MM.1S (cell line): ENCODE measurements at regions not wholly inside any gene's neighbourhood (a gene's known extent, or its start where the extent isn't known, plus 50 kb on each side); places are given as distances from the start of the nearest gene placed in this dataset.

Source experiments
- DNase-seq: peaks from one replicate; pipeline ENCODE4 v3.0.0-alpha.2; 2015
- H2AFZ ChIP-seq: fragments of 300-600 bp; sonication (generic); 2 replicates; pipeline ENCODE4 v1.6.0; 2016; ENCODE audit warnings: antibody characterized with exemption, low read length
- H3F3A ChIP-seq: fragments of 300-600 bp; sonication (generic); 2 replicates; pipeline ENCODE4 v1.6.1; 2016; ENCODE audit warnings: mild to moderate bottlenecking, antibody characterized with exemption, low read length, moderate library complexity, mixed read lengths; ENCODE audit not compliant: insufficient read depth
- H3K27ac ChIP-seq: fragments of 300-600 bp; sonication (generic); 2 replicates; pipeline ENCODE4 v1.5.1; 2016; ENCODE audit warnings: mild to moderate bottlenecking, low read length
- H3K27me3 ChIP-seq: fragments of 300-600 bp; sonication (generic); replicated peaks from 2 replicates; pipeline ENCODE4 v1.6.0; 2016; ENCODE audit warnings: low read length; ENCODE audit not compliant: insufficient read depth
- H3K36me3 ChIP-seq: fragments of 300-600 bp; sonication (generic); replicated peaks from 2 replicates; pipeline ENCODE4 v1.6.1; 2016; ENCODE audit warnings: mild to moderate bottlenecking, low read length, mixed read lengths; ENCODE audit not compliant: insufficient read depth
- H3K4me1 ChIP-seq: fragments of 300-600 bp; sonication (generic); 2 replicates; pipeline ENCODE4 v1.6.1; 2016; ENCODE audit warnings: low read length, mixed read lengths
- H3K4me2 ChIP-seq: fragments of 300-600 bp; sonication (generic); 2 replicates; pipeline ENCODE4 v1.6.0; 2016; ENCODE audit warnings: low read depth, low read length
- H3K4me3 ChIP-seq: fragments of 300-600 bp; sonication (generic); 2 replicates; pipeline ENCODE4 v1.5.1; 2016; ENCODE audit warnings: low read length, mixed read lengths
- H3K79me2 ChIP-seq: fragments of 300-600 bp; sonication (generic); 2 replicates; pipeline ENCODE4 v1.6.1; 2016; ENCODE audit warnings: mixed run types, low read length, mixed read lengths
- H3K9ac ChIP-seq: fragments of 300-600 bp; sonication (generic); 2 replicates; pipeline ENCODE4 v1.6.1; 2016; ENCODE audit warnings: low read length, mixed read lengths
- H3K9me2 ChIP-seq: fragments of 300-600 bp; sonication (generic); replicated peaks from 2 replicates; pipeline ENCODE4 v1.6.1; 2016; ENCODE audit warnings: mild to moderate bottlenecking, low read length, mixed read lengths; ENCODE audit not compliant: insufficient read depth
- H3K9me3 ChIP-seq: fragments of 300-600 bp; sonication (generic); replicated peaks from 2 replicates; pipeline ENCODE4 v1.6.1; 2016; ENCODE audit warnings: mild to moderate bottlenecking, low read length, mixed read lengths; ENCODE audit not compliant: insufficient read depth
- H4K20me1 ChIP-seq: fragments of 300-600 bp; sonication (generic); 2 replicates; pipeline ENCODE4 v1.6.1; 2016; ENCODE audit warnings: mild to moderate bottlenecking, low read length, moderate library complexity, mixed read lengths; ENCODE audit not compliant: insufficient read depth
- EZH2 ChIP-seq: fragments of 300-600 bp; sonication (generic); optimal IDR thresholded peaks from 2 replicates; pipeline ENCODE3; 2017; ENCODE audit warnings: low read depth, mild to moderate bottlenecking, antibody characterized with exemption, low read length, mixed read lengths
- EZH2phosphoT487 ChIP-seq: fragments of 300-600 bp; sonication (generic); IDR thresholded peaks from 2 replicates; pipeline ENCODE4 v1.6.1; 2018; ENCODE audit warnings: antibody characterized with exemption, low read length
- TF ChIP-seq, protein P1 (sequence below): fragments of 300-600 bp; sonication (generic); IDR thresholded peaks from 2 replicates; pipeline ENCODE4 v1.5.1; 2016; ENCODE audit warnings: antibody characterized with exemption, low read length, mixed read lengths

- H4K20me1 ChIP-seq: no peaks in the 10 kb centered on the region
- H3K79me2 ChIP-seq: no peaks in the 10 kb centered on the region
- no peaks in the 10 kb centered on the region for H3K27me3 ChIP-seq
- no peaks in the 10 kb centered on the region for H3K4me1 ChIP-seq
- no peak overlapping the region for H2AFZ ChIP-seq
- H3K9me2 ChIP-seq: no peaks in the 10 kb centered on the region
- no peak for DNase-seq
- H3K9ac ChIP-seq: no peak overlapping the region
- no peak overlapping the region for H3K4me3 ChIP-seq
- H3K36me3 ChIP-seq: no peaks in the 10 kb centered on the region
- H3F3A ChIP-seq: no peaks in the 10 kb centered on the region
- H3K9me3 ChIP-seq: no peaks in the 10 kb centered on the region
- no peak overlapping the region for H3K4me2 ChIP-seq
- TF ChIP-seq EZH2phosphoT487: no peak
- no peak for TF ChIP-seq EZH2
- H3K27ac ChIP-seq: no peak overlapping the region
Measured at GRCh38 chr7:125088555-125088954, 158.9 kb upstream of the POT1 start.

DNA sequence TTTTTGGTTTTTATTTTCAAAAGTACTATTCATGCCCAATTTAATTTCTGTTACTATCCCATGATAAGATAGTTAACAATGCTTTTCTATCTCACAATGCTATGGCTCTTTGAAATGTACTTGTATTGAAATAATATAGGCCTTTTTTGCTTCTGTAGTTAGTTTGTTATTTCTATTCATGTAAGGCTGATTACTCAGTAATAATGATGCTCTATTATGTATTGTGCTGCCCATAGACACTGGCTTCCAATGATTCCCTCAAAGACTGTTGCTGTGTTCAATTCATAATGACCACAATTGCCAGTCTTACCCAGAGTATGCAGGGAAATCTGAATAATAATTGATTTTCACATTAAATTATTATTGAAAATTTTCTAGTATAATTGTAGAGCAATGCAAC lies 155.5 kb upstream of the POT1 start:
- H3K27ac ChIP-seq: no peak overlapping the region
- no peak overlapping the region for H3K4me3 ChIP-seq
- TF ChIP-seq EZH2phosphoT487 (no peak), EZH2 (no peak)
- TF ChIP-seq, protein P1, sequence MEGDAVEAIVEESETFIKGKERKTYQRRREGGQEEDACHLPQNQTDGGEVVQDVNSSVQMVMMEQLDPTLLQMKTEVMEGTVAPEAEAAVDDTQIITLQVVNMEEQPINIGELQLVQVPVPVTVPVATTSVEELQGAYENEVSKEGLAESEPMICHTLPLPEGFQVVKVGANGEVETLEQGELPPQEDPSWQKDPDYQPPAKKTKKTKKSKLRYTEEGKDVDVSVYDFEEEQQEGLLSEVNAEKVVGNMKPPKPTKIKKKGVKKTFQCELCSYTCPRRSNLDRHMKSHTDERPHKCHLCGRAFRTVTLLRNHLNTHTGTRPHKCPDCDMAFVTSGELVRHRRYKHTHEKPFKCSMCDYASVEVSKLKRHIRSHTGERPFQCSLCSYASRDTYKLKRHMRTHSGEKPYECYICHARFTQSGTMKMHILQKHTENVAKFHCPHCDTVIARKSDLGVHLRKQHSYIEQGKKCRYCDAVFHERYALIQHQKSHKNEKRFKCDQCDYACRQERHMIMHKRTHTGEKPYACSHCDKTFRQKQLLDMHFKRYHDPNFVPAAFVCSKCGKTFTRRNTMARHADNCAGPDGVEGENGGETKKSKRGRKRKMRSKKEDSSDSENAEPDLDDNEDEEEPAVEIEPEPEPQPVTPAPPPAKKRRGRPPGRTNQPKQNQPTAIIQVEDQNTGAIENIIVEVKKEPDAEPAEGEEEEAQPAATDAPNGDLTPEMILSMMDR: no peak
- no peaks in the 10 kb centered on the region for H3K27me3 ChIP-seq
- H3K9me3 ChIP-seq: no peaks in the 10 kb centered on the region
- H3K4me1 ChIP-seq: no peaks in the 10 kb centered on the region
- H3K79me2 ChIP-seq: no peaks in the 10 kb centered on the region
- H4K20me1 ChIP-seq: no peaks in the 10 kb centered on the region
- H3K9me2 ChIP-seq: no peaks in the 10 kb centered on the region
- no peak overlapping the region for H3K9ac ChIP-seq
- H3K36me3 ChIP-seq: no peaks in the 10 kb centered on the region
- H3F3A ChIP-seq: no peaks in the 10 kb centered on the region
- no peak overlapping the region for H2AFZ ChIP-seq
- no peak for DNase-seq
- no peak overlapping the region for H3K4me2 ChIP-seq

DNA sequence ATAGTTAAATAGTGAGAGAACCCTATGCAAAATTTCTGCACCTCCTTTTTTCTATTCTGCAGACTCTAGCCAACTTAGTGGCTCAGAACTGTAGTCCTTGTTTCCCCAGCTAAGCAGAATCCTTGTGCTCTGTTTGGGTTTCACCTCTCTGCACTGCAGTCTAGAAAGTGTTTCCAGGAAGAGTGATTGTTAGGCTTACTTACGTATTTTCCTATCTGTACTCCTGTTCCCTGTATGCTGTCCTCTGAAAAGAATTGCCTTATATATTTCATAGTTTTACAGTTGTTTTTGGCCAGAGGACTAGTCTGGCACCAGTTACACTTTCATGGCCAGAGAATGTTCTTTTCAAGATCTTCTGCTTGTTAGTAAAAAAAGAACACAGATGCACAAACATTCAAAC lies 154.6 kb upstream of the POT1 start:
- DNase-seq: no peak
- Histone ChIP-seq H3K4me3 (no peak overlapping the region), H3K79me2 (no peaks in the 10 kb centered on the region), H4K20me1 (no peaks in the 10 kb centered on the region), H3K4me1 (no peaks in the 10 kb centered on the region), H3K36me3 (no peaks in the 10 kb centered on the region), H3K9me3 (no peaks in the 10 kb centered on the region), H3F3A (no peaks in the 10 kb centered on the region), H3K27me3 (no peaks in the 10 kb centered on the region), H3K9me2 (no peaks in the 10 kb centered on the region), H3K9ac (no peak overlapping the region), H3K27ac (no peak overlapping the region), H2AFZ (no peak overlapping the region), H3K4me2 (no peak overlapping the region)
- no peak for TF ChIP-seq EZH2phosphoT487
- no peak for TF ChIP-seq EZH2
- TF ChIP-seq, protein P1: no peak

GRCh38 chr7:125074141-125074540 lies 144.5 kb upstream of the POT1 start:
- no peaks in the 10 kb centered on the region for H3K36me3 ChIP-seq
- H3K4me3 ChIP-seq: no peak overlapping the region
- no peak overlapping the region for H3K9ac ChIP-seq
- no peak for DNase-seq
- no peaks in the 10 kb centered on the region for H3K9me2 ChIP-seq
- no peaks in the 10 kb centered on the region for H3K4me1 ChIP-seq
- H3K27me3 ChIP-seq: no peaks in the 10 kb centered on the region
- no peak overlapping the region for H3K27ac ChIP-seq
- TF ChIP-seq, protein P1: no peak
- no peak for TF ChIP-seq EZH2phosphoT487
- TF ChIP-seq EZH2: no peak
- no peaks in the 10 kb centered on the region for H3F3A ChIP-seq
- no peaks in the 10 kb centered on the region for H3K79me2 ChIP-seq
- H3K4me2 ChIP-seq: no peak overlapping the region
- no peaks in the 10 kb centered on the region for H4K20me1 ChIP-seq
- no peaks in the 10 kb centered on the region for H3K9me3 ChIP-seq
- H2AFZ ChIP-seq: no peak overlapping the region
